ENCODE measurements at regions not wholly inside any gene's neighbourhood (a gene's known extent, or its start where the extent isn't known, plus 50 kb on each side); places are given as distances from the start of the nearest gene placed in this dataset.

GRCh38 chr20:43349841-43350240 is 107.9 kb upstream of the SRSF6 start:
- TF ChIP-seq CTCF (conservative IDR thresholded peaks at IDR 0.05; ENCODE audit: low read depth in 2 of 2) (no peak), REST (IDR thresholded peaks at IDR 0.05; ENCODE audit: unreplicated experiment) (no peak), EZH2 (IDR thresholded peaks at IDR 0.05; ENCODE audit: low read depth, unreplicated experiment) (no peak), CREB1 (CRISPR knock-in tag; IDR thresholded peaks at IDR 0.05; ENCODE audit: low read depth) (no peak), ETS1 (IDR thresholded peaks at IDR 0.05) (no peak), POLR2AphosphoS5 (IDR thresholded peaks at IDR 0.05; ENCODE audit: low read depth) (no peak), ZNF114 (CRISPR knock-in tag; IDR thresholded peaks at IDR 0.05) (no peak), EZH2phosphoT487 (IDR thresholded peaks at IDR 0.05; ENCODE audit: unreplicated experiment) (no peak), JUNB (IDR thresholded peaks at IDR 0.05; ENCODE audit: unreplicated experiment) (no peak), STAT1 (IDR thresholded peaks at IDR 0.05; ENCODE audit: unreplicated experiment) (no peak)

All from GM23338 (cell line).